ENCODE measurements at regions not wholly inside any gene's neighbourhood (a gene's known extent, or its start where the extent isn't known, plus 50 kb on each side); places are given as distances from the start of the nearest gene placed in this dataset.

- ATAC-seq (no peak), DNase-seq (no peak)
- H3K4me3 ChIP-seq = no peak overlapping the region
- TF ChIP-seq, protein P1, sequence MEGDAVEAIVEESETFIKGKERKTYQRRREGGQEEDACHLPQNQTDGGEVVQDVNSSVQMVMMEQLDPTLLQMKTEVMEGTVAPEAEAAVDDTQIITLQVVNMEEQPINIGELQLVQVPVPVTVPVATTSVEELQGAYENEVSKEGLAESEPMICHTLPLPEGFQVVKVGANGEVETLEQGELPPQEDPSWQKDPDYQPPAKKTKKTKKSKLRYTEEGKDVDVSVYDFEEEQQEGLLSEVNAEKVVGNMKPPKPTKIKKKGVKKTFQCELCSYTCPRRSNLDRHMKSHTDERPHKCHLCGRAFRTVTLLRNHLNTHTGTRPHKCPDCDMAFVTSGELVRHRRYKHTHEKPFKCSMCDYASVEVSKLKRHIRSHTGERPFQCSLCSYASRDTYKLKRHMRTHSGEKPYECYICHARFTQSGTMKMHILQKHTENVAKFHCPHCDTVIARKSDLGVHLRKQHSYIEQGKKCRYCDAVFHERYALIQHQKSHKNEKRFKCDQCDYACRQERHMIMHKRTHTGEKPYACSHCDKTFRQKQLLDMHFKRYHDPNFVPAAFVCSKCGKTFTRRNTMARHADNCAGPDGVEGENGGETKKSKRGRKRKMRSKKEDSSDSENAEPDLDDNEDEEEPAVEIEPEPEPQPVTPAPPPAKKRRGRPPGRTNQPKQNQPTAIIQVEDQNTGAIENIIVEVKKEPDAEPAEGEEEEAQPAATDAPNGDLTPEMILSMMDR (IDR thresholded peaks at IDR 0.05) = no peak
- H3K27me3 ChIP-seq = no peaks in the 10 kb centered on the region
- intact Hi-C loops (cut with DNase I) = no loop called here
- no peaks in the 10 kb centered on the region for H3K36me3 ChIP-seq
- H3K9me3 ChIP-seq = no peaks in the 10 kb centered on the region
- H3K27ac ChIP-seq = no peak overlapping the region
- H3K4me1 ChIP-seq = no peaks in the 10 kb centered on the region
These were observed 97.8 kb downstream of the AQP9 start for GRCh38 chr15:58235961-58236360.

GRCh38 chr15:58240191-58240932, 102.2 kb downstream of the AQP9 start:
- ATAC-seq = no peak
- TF ChIP-seq, protein P1 (IDR thresholded peaks at IDR 0.05) = no peak
- no peak for DNase-seq
- H3K36me3 ChIP-seq = no peaks in the 10 kb centered on the region
- no peaks in the 10 kb centered on the region for H3K4me1 ChIP-seq
- no peaks in the 10 kb centered on the region for H3K27me3 ChIP-seq
- intact Hi-C loops (cut with DNase I) = no loop called here
- H3K4me3 ChIP-seq = no peak overlapping the region
- H3K9me3 ChIP-seq = no peaks in the 10 kb centered on the region
- no peak overlapping the region for H3K27ac ChIP-seq

DNA sequence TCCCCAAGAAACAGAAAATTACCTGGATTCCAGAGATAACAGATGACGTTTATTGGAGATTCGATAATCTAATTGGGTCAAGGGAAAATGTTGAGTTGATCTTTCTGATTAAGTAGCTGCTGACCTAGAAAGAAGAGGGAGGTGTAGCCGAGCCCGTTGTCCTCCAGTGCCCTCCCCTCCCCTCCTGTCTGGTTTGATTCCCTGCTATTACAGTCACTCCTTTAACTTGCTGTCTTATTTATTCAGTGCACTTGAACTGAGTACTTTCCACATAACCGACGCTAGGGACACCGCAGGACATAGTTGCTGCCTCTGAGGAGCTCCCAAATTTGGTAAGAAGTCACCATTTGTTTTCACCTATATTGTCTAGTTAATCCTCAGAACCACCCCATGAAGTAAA, 103.7 kb downstream of the AQP9 start:
- Histone ChIP-seq H3K36me3 (no peaks in the 10 kb centered on the region), H3K4me1 (no peaks in the 10 kb centered on the region), H3K4me3 (no peak overlapping the region), H3K9me3 (no peaks in the 10 kb centered on the region), H3K27ac (no peak overlapping the region), H3K27me3 (no peaks in the 10 kb centered on the region)
- peak; percentile 93 for ATAC-seq
- intact Hi-C loops (cut with DNase I) = no loop called here
- TF ChIP-seq, protein P1 (IDR thresholded peaks at IDR 0.05) = peak; percentile 13
- DNase-seq = no peak

DNA sequence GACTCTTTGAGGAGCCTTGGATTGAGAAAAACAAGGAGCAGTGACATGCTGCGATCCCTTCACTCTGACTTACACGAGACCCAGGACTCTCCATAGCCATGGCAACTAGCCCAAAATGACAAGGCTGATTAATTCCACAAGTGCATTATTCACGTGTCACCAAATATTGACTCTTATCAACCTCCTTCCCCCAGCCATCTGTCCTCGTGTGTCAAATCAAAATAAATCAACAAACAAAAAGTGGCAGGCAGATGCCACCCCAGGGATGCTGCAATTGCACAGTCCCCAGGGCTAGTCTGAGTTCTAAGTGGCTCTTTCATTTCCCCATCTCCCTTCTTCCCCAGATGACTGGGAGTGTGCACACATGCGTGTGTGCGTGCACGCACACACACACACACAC, 104.9 kb downstream of the AQP9 start:
- no peak for DNase-seq
- Histone ChIP-seq H3K36me3 (no peaks in the 10 kb centered on the region), H3K27ac (no peak overlapping the region), H3K4me3 (no peak overlapping the region), H3K4me1 (peaks cover 7% of the 10 kb centered on the region), H3K9me3 (no peaks in the 10 kb centered on the region), H3K27me3 (no peaks in the 10 kb centered on the region)
- TF ChIP-seq, protein P1 (IDR thresholded peaks at IDR 0.05) = no peak
- no peak for ATAC-seq
- intact Hi-C loops (cut with DNase I) = no loop called here

- TF ChIP-seq, protein P1 (IDR thresholded peaks at IDR 0.05) = no peak
- no peak for DNase-seq
- Histone ChIP-seq H3K9me3 (no peaks in the 10 kb centered on the region), H3K27ac (no peak overlapping the region), H3K27me3 (no peaks in the 10 kb centered on the region), H3K4me1 (peaks cover 7% of the 10 kb centered on the region), H3K36me3 (no peaks in the 10 kb centered on the region), H3K4me3 (no peak overlapping the region)
- intact Hi-C loops (cut with DNase I) = no loop called here
- ATAC-seq = no peak
These were observed 106.4 kb downstream of the AQP9 start for GRCh38 chr15:58244536-58244935.

DNA sequence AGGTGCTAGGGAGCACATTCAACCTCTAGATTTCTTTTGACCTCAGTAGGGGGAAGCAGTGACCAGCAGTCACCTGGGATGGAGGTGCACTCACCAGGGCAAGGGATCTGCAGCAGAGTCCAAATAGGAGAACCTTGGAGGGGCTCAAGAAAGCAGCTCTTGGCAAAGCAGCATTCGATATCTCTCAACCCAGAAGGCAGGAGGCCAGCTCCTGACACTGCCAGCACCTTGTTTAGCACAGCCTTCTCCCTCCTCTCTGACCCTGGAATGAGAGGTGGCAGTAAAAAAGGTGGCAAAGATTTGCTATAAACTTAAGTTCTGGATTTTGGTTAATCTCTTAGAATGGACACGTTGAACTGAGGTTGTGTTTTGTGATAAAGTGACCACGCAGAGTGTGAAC, 107.9 kb downstream of the AQP9 start:
- Histone ChIP-seq H3K9me3 (no peaks in the 10 kb centered on the region), H3K27ac (no peak overlapping the region), H3K4me3 (no peak overlapping the region), H3K4me1 (peaks cover 7% of the 10 kb centered on the region), H3K36me3 (no peaks in the 10 kb centered on the region), H3K27me3 (no peaks in the 10 kb centered on the region)
- TF ChIP-seq, protein P1 (IDR thresholded peaks at IDR 0.05) = no peak
- ATAC-seq (no peak), DNase-seq (no peak)
- intact Hi-C loops (cut with DNase I) = no loop called here

Data from upper lobe of right lung (tissue), 1 donor.